K562 (cell line): ENCODE measurements at regions not wholly inside any gene's neighbourhood (a gene's known extent, or its start where the extent isn't known, plus 50 kb on each side); places are given as distances from the start of the nearest gene placed in this dataset.

Experiments
- ATAC-seq: fragments of 200-7000 bp; cut with Tn5 transposase; 3 replicates; pipeline ENCODE4 v1.9.1; 2020; ENCODE audit warnings: moderate library complexity
- BruUV-seq: library from RNA; stranded (reverse); fragments of 400-500 nt; replicated peaks from 2 replicates; lab custom pipeline; 2021; lab: Mats Ljungman, UMichigan
- CTCF ChIA-PET: fragments of 300-600 bp; formaldehyde crosslinking; extraction: SDS; loops from one replicate; lab custom pipeline; 2021; ENCODE audit warnings: low intra/inter-chr PET ratio; lab: Yijun Ruan, JAX
- POLR2A ChIA-PET: fragments of 300-600, 350-650 bp; sonication (Branson Sonifier 250); formaldehyde crosslinking; extraction: SDS; loops from one replicate; lab custom pipeline; 2021; ENCODE audit warnings: antibody characterized with exemption, inconsistent platforms; lab: Yijun Ruan, JAX
- DNase-seq, 4 experiments: peaks; one replicate each; pipeline versions ENCODE4 v3.0.0 to v3.0.0-alpha.2; 2011 to 2018; ENCODE audit warnings: low spot score in 3 of 4, mixed read lengths in 3 of 4; ENCODE audit errors: extremely low read depth in 1 of 4
- FAIRE-seq: peaks from 2 replicates; lab custom pipeline; 2011; peaks lifted over from hg19 to GRCh38; lab: Jason Lieb, UNC
- H2AFZ ChIP-seq: 2 replicates; pipeline ENCODE4 v1.6.0; 2011; ENCODE audit warnings: low read depth, low read length, control low read depth, inconsistent platforms
- H3K27ac ChIP-seq: fragments of 200-600 bp; 3 replicates; pipeline ENCODE4 v1.8.0; 2011; ENCODE audit warnings: low read depth, mild to moderate bottlenecking, control low read depth, inconsistent platforms, low read length, moderate library complexity, mixed read lengths; ENCODE audit errors: extremely low read depth
- H3K27me3 ChIP-seq, 2 experiments: fragments of 300-600 bp in 1 of 2; 2 replicates in 1 of 2; 3 replicates in 1 of 2; pipeline versions ENCODE4 v1.6.0 to v1.8.0; 2011; ENCODE audit warnings: inconsistent platforms in 2 of 2, low read length in 2 of 2, mild to moderate bottlenecking in 1 of 2, mixed read lengths in 1 of 2, moderate library complexity in 1 of 2; ENCODE audit not compliant: control insufficient read depth in 2 of 2, insufficient read depth in 2 of 2
- H3K36me3 ChIP-seq: fragments of 300-600 bp; 3 replicates; pipeline ENCODE4 v1.8.0; 2011; ENCODE audit warnings: mild to moderate bottlenecking, low read length, inconsistent platforms; ENCODE audit not compliant: control insufficient read depth, insufficient read depth
- H3K4me1 ChIP-seq, 2 experiments: fragments of 200-600 bp in 1 of 2; replicated peaks in 1 of 2; 2 replicates in 1 of 2; 3 replicates in 1 of 2; pipeline versions ENCODE4 v1.5.1 to v1.8.0; 2011; ENCODE audit warnings: inconsistent platforms in 2 of 2, low read length in 2 of 2, mild to moderate bottlenecking in 1 of 2, mixed read lengths in 1 of 2, moderate library complexity in 1 of 2; ENCODE audit not compliant: control insufficient read depth in 2 of 2, insufficient read depth in 2 of 2
- H3K4me2 ChIP-seq: 2 replicates; pipeline ENCODE4 v1.6.1; 2011; ENCODE audit warnings: low read length, control low read depth, inconsistent platforms, mixed read lengths; ENCODE audit not compliant: insufficient read depth
- H3K4me3 ChIP-seq: fragments of 200-600 bp; sonication (generic), shearing (Covaris generic); 2 replicates; pipeline ENCODE4 v1.5.1; 2016; ENCODE audit warnings: control low read depth, inconsistent platforms
- H3K79me2 ChIP-seq: fragments of 200-600 bp; 3 replicates; pipeline ENCODE4 v1.8.0; 2011; ENCODE audit warnings: low read length, inconsistent platforms; ENCODE audit not compliant: control insufficient read depth, insufficient read depth
- H3K9ac ChIP-seq, 2 experiments: 2 replicates each; pipeline versions ENCODE4 v1.6.0 to v1.6.1; 2011; ENCODE audit warnings: low read depth in 2 of 2, low read length in 2 of 2, control low read depth in 1 of 2, inconsistent platforms in 1 of 2, mild to moderate bottlenecking in 1 of 2, mixed read lengths in 1 of 2; ENCODE audit not compliant: insufficient read depth in 1 of 2
- H3K9me1 ChIP-seq: one replicate; pipeline ENCODE4 v1.6.0; 2011; ENCODE audit warnings: inconsistent platforms, mild to moderate bottlenecking, low read length, moderate library complexity; ENCODE audit not compliant: control insufficient read depth, insufficient read depth
- H3K9me3 ChIP-seq: replicated peaks from 2 replicates; pipeline ENCODE4 v1.5.1; 2011; ENCODE audit warnings: low read depth, low read length, inconsistent platforms; ENCODE audit not compliant: control insufficient read depth, insufficient read depth
- H4K20me1 ChIP-seq: replicated peaks from 2 replicates; pipeline ENCODE4 v1.6.1; 2011; ENCODE audit warnings: low read length, inconsistent platforms, mixed read lengths; ENCODE audit not compliant: control insufficient read depth, insufficient read depth
- ARID1B ChIP-seq: fragments of 450-650 bp; IDR thresholded peaks from 2 replicates; pipeline ENCODE4 v1.6.1; 2016; ENCODE audit warnings: antibody characterized with exemption, mild to moderate bottlenecking, inconsistent platforms
- CCAR2 ChIP-seq: fragments of 200-400 bp; formaldehyde crosslinking; IDR thresholded peaks from 2 replicates; pipeline ENCODE4 v1.6.1; 2017; ENCODE audit warnings: mild to moderate bottlenecking, low read depth, low read length
- CTCF ChIP-seq, 3 experiments: IDR thresholded peaks in 2 of 3; conservative IDR thresholded peaks in 1 of 3; 2 replicates each; pipeline ENCODE4 v1.5.1; 2011 to 2012; ENCODE audit warnings: low read length in 3 of 3, mild to moderate bottlenecking in 3 of 3, control low read depth in 2 of 3, improper control_type of control experiment in 1 of 3, inconsistent platforms in 1 of 3, low read depth in 1 of 3, mixed read lengths in 1 of 3, moderate library complexity in 1 of 3; ENCODE audit not compliant: insufficient read depth in 2 of 3
- SRF ChIP-seq, 2 experiments: fragments of 250-450, 450-650 bp in 1 of 2; sonication (Bioruptor Pico) in 1 of 2; sonication (generic) in 1 of 2; formaldehyde crosslinking; IDR thresholded peaks; 2 replicates each; pipeline versions ENCODE4 v1.5.0 to v1.5.1; 2020 to 2022; ENCODE audit warnings: mild to moderate bottlenecking in 1 of 2, missing genetic modification reagents in 1 of 2
- TRIM25 ChIP-seq: fragments of 450-650 bp; IDR thresholded peaks from 2 replicates; pipeline ENCODE4 v1.7.0; 2016; ENCODE audit warnings: borderline replicate concordance
- ZBTB11 ChIP-seq, 3 experiments: fragments of 200-800 bp in 1 of 3; fragments of 250-450 bp in 1 of 3; fragments of 450-650 bp in 1 of 3; sonication (Bioruptor Pico) in 1 of 3; sonication (Bioruptor generic) in 1 of 3; formaldehyde crosslinking in 1 of 3; IDR thresholded peaks; 2 replicates each; pipeline versions ENCODE4 v1.6.1 to v1.8.0; 2016 to 2022; ENCODE audit warnings: mild to moderate bottlenecking in 2 of 3, missing genetic modification characterization in 2 of 3, missing compliant biosample characterization in 1 of 3, moderate library complexity in 1 of 3
- in situ Hi-C: fragments of 300-500 bp; cut with MboI; formaldehyde crosslinking; loops from 4 replicates; pipeline ENCODE4 v1.15.0; 2018; ENCODE audit warnings: inconsistent platforms, mixed read lengths
- intact Hi-C: fragments of 100-400 bp; cut with micrococcal nuclease; formaldehyde crosslinking; loops from 2 replicates; pipeline ENCODE4 v1.14.2; 2022

GRCh38 chr13:62924395-62924794 lies 1508.7 kb upstream of the PCDH20 start:
- no peaks in the 10 kb centered on the region for H3K9me1 ChIP-seq
- H3K4me2 ChIP-seq: no peak overlapping the region
- no peaks in the 10 kb centered on the region for H3K79me2 ChIP-seq
- in situ Hi-C loops: no loop called here
- H3K36me3 ChIP-seq: no peaks in the 10 kb centered on the region
- intact Hi-C loops: no loop called here
- TF ChIP-seq CTCF (IDR thresholded peaks at IDR 0.05 in 2 of 3, conservative IDR thresholded peaks at IDR 0.05 in 1 of 3; ENCODE audit: insufficient read depth in 2 of 3, low read depth in 1 of 3, low read length in 3 of 3) (no peak), ZBTB11 (CRISPR knock-in tag; IDR thresholded peaks at IDR 0.05) (no peak), ARID1B (no peak), CCAR2 (no peak), TRIM25 (no peak), SRF (CRISPR knock-in tag; IDR thresholded peaks at IDR 0.05) (no peak)
- H3K4me1 ChIP-seq: no peaks in the 10 kb centered on the region
- no peak overlapping the region for H3K9ac ChIP-seq
- no peaks in the 10 kb centered on the region for H3K27me3 ChIP-seq
- ATAC-seq: no peak
- no peak for DNase-seq
- no TSS peak for BruUV-seq
- CTCF ChIA-PET: no interaction called here
- H3K27ac ChIP-seq: no peak overlapping the region
- H3K4me3 ChIP-seq: no peak overlapping the region
- POLR2A ChIA-PET: no interaction called here
- no peak for FAIRE-seq
- no peak overlapping the region for H2AFZ ChIP-seq
- no peaks in the 10 kb centered on the region for H3K9me3 ChIP-seq
- no peaks in the 10 kb centered on the region for H4K20me1 ChIP-seq
